Heart left ventricle (tissue), 13 donors: ENCODE measurements at regions not wholly inside any gene's neighbourhood (a gene's known extent, or its start where the extent isn't known, plus 50 kb on each side); places are given as distances from the start of the nearest gene placed in this dataset.
A peak's percentile ranks its signal among the peaks of the same experiment; 100 is the strongest.

ENCODE experiments used
- CTCF ChIP-seq, 12 donors: fragments of 200-600 bp; sonication (generic) in 4 of 12; IDR thresholded peaks; one replicate each; pipeline versions ENCODE4 v1.5.0 to v1.8.0; 2018 to 2022; ENCODE audit warnings: antibody characterized with exemption in 12 of 12, mild to moderate bottlenecking in 5 of 12
- POLR2A ChIP-seq, 2 donors: fragments of 450-650 bp; IDR thresholded peaks; one replicate each; pipeline ENCODE4 v1.6.1; 2017; ENCODE audit warnings: antibody characterized with exemption in 2 of 2, mild to moderate bottlenecking in 2 of 2, moderate library complexity in 2 of 2
- donor health status: ischemic (EF 13 %, LVEDD 7.1; RV severe dilation, severe dysfunction).
- donor health status: DM: no; HTN: yes; CAD: no.
- donor health status: DM: no; HTN: no; CAD: no.
- donor health status: ischemic (EF 25% LVEDD 6.9; RV normal size, moderate dysfunction).
- donor health status: ischemic (EF 25% LVEDD 5.7; RV mildly dilated, moderate dysfunction).
- donor health status: ischemic (EF 35%, LVEDD 5.7; RV mildly dilated, moderate dysfunction).
- donor health status: nonischemic (EF 11% LVEDD 7.7; RV severe dilation, severe dysfunction).
- donor health status: DM: yes; HTN: yes; CAD: no.
- donor health status: PGD.
- donor health status: ischemic (EF 29% LVEDD 5.4; RV normal size, mild dysfunction).
- donor health status: nonischemic (EF 23%, LVEDD 6.1; RV moderate dilation, normal function).

GRCh38 chrX:13254076-13254785 is 65.6 kb downstream of the ATXN3L start:
- TF ChIP-seq POLR2A (IDR thresholded peaks at IDR 0.05) (no peak), CTCF (IDR thresholded peaks at IDR 0.05) (peak in 1 of 12 donors; percentile 18)
